HFFc6 (cell line): ENCODE measurements at regions not wholly inside any gene's neighbourhood (a gene's known extent, or its start where the extent isn't known, plus 50 kb on each side); places are given as distances from the start of the nearest gene placed in this dataset.

ENCODE experiments used
- DNase-seq: peaks from one replicate; pipeline ENCODE4 v3.0.0-alpha.2; 2018
- H3K27ac Mint-ChIP-seq: 2 replicates; pipeline ENCODE4 v1.8.0; 2020; ENCODE audit warnings: mild to moderate bottlenecking, mixed read lengths
- H3K27me3 Mint-ChIP-seq: 2 replicates; pipeline ENCODE4 v1.8.0; 2021; ENCODE audit warnings: mild to moderate bottlenecking, moderate library complexity, mixed read lengths; ENCODE audit not compliant: insufficient read depth
- H3K36me3 Mint-ChIP-seq: 2 replicates; pipeline ENCODE4 v1.8.0; 2021; ENCODE audit warnings: low read depth, mixed read lengths
- H3K4me1 Mint-ChIP-seq: 2 replicates; pipeline ENCODE4 v1.8.0; 2020; ENCODE audit warnings: low read depth, mixed read lengths
- H3K4me3 Mint-ChIP-seq: 2 replicates; pipeline ENCODE4 v1.8.0; 2020; ENCODE audit warnings: mild to moderate bottlenecking, moderate library complexity, mixed read lengths
- H3K9me3 Mint-ChIP-seq: 2 replicates; pipeline ENCODE4 v1.8.0; 2020; ENCODE audit warnings: mild to moderate bottlenecking, mixed read lengths
- CTCF ChIP-seq: fragments of 200-600 bp; sonication (generic); IDR thresholded peaks from 2 replicates; pipeline ENCODE4 v1.5.0; 2021; ENCODE audit warnings: antibody characterized with exemption, mild to moderate bottlenecking

GRCh38 chr2:118658596-118659198 lies 188.8 kb downstream of the EN1 start:
- peaks cover 24% of the 10 kb centered on the region for H3K4me1 Mint-ChIP-seq
- no peak overlapping the region for H3K4me3 Mint-ChIP-seq
- no peak overlapping the region for H3K27ac Mint-ChIP-seq
- no peaks in the 10 kb centered on the region for H3K36me3 Mint-ChIP-seq
- TF ChIP-seq CTCF, result no peak
- H3K27me3 Mint-ChIP-seq, result peaks cover 5% of the 10 kb centered on the region
- no peaks in the 10 kb centered on the region; the same call in 1 of the 2 replicates for H3K9me3 Mint-ChIP-seq
- peak; percentile 7 for DNase-seq

GRCh38 chr2:118657466-118657865 lies 190.0 kb downstream of the EN1 start:
- no peak overlapping the region for H3K27ac Mint-ChIP-seq
- H3K36me3 Mint-ChIP-seq, result no peaks in the 10 kb centered on the region
- no peak for TF ChIP-seq CTCF
- no peaks in the 10 kb centered on the region; the same call in 1 of the 2 replicates for H3K9me3 Mint-ChIP-seq
- DNase-seq, result no peak
- H3K4me3 Mint-ChIP-seq, result no peak overlapping the region
- peaks cover 5% of the 10 kb centered on the region for H3K27me3 Mint-ChIP-seq
- peaks cover 24% of the 10 kb centered on the region for H3K4me1 Mint-ChIP-seq

- Mint-ChIP-seq H3K27ac (no peak overlapping the region), H3K4me1 (peaks cover 20% of the 10 kb centered on the region), H3K27me3 (peaks cover 5% of the 10 kb centered on the region), H3K9me3 (no peaks in the 10 kb centered on the region; the same call in 1 of the 2 replicates), H3K4me3 (no peak overlapping the region), H3K36me3 (no peaks in the 10 kb centered on the region)
- DNase-seq, result no peak
- TF ChIP-seq CTCF, result no peak
These were observed 192.5 kb downstream of the EN1 start for GRCh38 chr2:118654945-118655344.

- Mint-ChIP-seq H3K4me1 (no peaks in the 10 kb centered on the region), H3K36me3 (no peaks in the 10 kb centered on the region), H3K9me3 (no peaks in the 10 kb centered on the region), H3K27me3 (no peaks in the 10 kb centered on the region; the same call in 1 of the 2 replicates), H3K27ac (no peak overlapping the region), H3K4me3 (no peak overlapping the region)
- DNase-seq, result no peak
- no peak for TF ChIP-seq CTCF
These were observed 197.1 kb downstream of the EN1 start for GRCh38 chr2:118650327-118650726.

- H3K27ac Mint-ChIP-seq, result no peak overlapping the region
- DNase-seq, result no peak
- no peaks in the 10 kb centered on the region; the same call in 1 of the 2 replicates for H3K27me3 Mint-ChIP-seq
- H3K36me3 Mint-ChIP-seq, result no peaks in the 10 kb centered on the region
- H3K4me1 Mint-ChIP-seq, result peaks cover 6% of the 10 kb centered on the region; the same call in 1 of the 2 replicates
- no peak for TF ChIP-seq CTCF
- H3K4me3 Mint-ChIP-seq, result no peak overlapping the region
- no peaks in the 10 kb centered on the region for H3K9me3 Mint-ChIP-seq
These were observed 201.6 kb downstream of the EN1 start for GRCh38 chr2:118645876-118646275.
